GM21723 (cell line): ENCODE measurements at regions not wholly inside any gene's neighbourhood (a gene's known extent, or its start where the extent isn't known, plus 50 kb on each side); places are given as distances from the start of the nearest gene placed in this dataset.
"Not testable (repeated sequence)": the region's sequence is repeated elsewhere in the genome, so short reads cannot be mapped to it uniquely, and the experiment has no call there.

Experiments used
- ATAC-seq: cut with Tn5 transposase; IDR thresholded peaks from one replicate; pipeline ENCODE4 v1.9.1; 2021; ENCODE audit warnings: mild to moderate bottlenecking, moderate library complexity; ENCODE audit not compliant: unreplicated experiment

DNA sequence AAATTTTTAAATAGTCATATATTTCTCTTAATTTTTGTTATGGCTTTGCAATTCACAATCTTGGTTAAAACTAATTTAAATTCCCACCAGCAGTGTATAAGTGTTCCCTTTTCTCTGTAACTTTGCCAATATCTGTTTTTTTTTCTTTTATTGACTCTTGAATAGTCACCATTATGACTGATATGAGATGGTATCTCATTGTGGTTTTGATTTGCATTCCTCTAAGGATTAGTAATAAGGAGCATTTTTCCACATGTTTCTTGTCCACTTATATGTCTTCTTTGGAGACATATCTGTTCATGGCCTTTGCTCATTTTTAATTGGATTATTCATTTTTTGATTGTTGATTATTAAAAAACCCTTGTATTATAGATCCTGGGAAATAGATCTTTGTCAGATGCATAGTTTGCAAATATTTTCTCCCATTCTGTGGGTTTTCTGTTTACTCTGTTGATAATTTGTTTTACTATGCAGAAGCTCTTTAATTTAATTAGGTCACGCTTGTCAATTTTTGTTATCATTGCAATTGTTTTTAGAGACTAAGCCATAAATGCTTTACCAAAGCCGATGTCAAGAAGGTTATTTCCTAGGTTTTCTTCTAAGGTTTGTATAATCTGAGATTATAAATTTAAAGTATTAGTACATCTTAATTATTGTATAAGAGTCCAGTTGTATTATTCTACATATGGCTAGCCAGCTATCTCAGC is 610.9 kb downstream of the CHSY3 start:
- no peak for ATAC-seq

DNA sequence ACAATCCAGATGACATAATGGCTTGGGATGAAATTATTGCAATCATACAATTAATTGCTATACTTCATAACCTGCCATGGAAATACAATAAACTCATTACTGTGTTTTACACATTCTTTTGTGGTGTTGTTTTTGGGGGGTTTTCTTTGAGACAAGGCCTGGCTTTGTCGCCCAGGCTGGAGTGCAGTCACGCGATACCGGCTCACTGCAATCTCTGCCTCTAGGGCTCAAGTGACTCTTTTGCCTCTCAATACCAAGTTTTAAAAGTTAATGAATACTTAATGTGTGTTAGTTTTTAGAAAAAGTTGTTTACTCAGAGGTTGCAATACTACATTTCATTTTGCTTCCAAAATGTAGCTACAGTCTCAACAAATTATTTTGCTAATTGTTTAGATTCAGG is 598.4 kb downstream of the CHSY3 start:
- ATAC-seq, result no peak

DNA sequence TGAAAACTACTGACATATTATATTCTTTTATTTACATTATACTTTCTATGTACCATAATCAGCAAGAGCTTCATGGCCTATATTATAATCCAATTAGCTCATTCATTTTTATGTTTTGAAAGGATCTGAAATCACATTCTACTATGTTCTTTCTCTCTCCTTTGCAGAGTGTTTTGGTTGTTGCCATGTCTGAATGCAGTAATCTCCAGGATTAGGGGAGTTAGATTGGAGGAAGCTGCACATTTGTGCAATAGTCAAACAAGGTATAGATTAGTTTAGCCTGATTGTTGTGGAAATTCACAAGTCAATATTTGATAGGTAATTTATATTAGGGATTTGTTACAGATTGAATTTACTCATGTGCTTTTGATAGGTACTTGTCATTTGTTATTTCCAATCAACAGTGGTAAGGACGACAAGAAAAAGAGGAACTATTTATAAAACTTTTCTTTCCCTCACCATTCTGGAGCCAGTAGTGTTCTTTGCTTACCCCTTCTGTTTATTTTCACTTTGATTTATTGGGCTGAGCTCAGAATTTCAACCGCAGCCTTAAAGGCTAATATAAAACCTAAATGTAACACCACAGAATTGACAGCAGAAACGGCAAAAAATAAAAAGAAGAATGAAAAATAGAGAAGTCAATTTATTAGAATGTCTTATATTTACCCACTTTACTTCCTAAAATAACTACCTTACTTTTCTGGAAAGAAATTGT is 597.0 kb downstream of the CHSY3 start:
- ATAC-seq, result no peak

DNA sequence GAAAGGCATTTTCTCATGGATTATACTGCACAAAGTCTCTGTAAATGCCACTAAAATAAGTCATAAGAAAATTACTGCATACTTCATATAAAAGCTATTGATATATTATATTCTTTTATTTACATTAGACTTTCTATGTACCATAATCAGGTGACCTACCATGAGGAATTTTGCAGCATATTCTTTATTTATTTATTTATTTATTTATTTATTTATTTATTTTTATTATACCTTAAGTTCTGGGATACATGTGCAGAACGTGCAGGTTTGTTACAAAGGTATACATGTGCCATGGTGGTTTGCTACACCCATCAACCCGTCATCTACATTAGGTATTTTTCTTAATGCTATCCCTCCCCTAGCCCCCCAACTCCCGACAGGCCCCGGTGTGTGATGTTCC is 596.2 kb downstream of the CHSY3 start:
- ATAC-seq, result not testable (repeated sequence)

DNA sequence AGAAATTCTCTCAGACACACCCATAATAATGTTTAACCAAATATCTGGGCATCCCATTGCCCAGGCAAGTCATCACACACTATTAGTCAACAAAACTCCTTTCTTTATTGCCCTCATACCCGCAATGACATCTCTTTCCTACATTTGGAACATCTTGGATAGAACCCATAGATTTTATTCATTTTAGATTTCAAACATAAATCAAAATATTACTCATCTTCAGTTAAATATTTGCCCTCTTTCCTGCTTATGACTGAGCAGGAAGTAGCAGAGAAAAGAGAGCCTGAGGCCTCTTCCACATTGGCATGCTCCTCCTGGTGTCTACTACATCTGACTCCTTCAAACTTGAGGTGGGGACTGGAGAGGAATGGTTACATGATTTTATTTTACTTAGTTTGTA is 592.0 kb downstream of the CHSY3 start:
- no peak for ATAC-seq

DNA sequence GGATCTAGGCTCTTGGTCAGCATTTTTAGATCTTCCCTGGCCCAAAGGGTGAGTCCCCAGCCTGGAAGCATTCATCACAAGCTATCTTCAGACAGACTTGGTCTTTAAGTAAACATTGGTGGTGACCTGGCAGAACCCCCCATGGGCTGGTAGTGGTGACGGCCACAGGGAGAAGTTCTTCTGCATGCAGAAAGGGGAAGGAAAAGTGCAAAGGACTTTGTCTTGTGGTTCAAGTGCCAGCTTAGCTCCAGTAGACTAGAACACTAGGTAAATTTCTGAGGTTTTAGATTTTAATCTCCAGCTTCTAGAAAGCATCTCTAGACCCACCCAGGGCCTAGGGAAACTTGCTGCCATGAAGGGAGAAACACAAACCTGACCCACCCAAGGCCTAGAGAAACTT is 584.0 kb downstream of the CHSY3 start:
- no peak for ATAC-seq

DNA sequence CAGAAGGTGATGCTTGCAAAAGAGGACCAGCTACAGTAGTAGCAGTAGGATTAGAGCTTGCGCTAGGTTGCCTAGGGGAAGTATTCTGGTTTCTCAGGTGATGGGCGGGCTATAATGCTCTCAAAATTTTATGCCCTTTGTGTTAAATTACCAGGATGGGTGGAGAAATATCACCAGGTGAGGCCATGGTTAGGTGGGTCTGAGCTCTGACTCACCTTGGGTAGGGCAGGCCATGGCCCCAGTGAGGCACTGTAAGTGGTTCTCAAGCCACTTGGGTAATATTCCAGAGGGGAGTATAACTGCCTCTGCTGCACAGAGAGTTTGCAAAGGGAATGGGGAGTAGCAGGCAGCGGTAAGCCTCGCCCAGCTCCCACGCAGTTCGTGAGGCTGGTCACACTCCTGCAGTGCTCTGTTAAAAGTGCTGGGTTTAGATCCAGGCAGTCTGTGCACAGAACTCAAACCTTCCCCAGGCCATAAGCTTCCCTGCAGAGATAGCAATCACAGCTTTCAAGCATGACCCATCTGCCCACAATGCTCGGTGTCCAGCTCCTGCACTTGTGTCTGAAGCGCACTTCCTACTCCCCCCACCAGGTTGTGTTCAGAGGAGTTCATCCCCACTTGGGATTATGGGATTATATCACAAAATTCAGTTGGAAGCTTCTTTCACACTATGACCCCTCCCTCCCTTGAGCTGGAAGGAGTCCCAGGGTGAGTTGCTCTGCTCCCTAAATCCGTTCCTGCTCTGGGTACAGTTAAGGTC is 575.0 kb downstream of the CHSY3 start:
- ATAC-seq, result no peak

DNA sequence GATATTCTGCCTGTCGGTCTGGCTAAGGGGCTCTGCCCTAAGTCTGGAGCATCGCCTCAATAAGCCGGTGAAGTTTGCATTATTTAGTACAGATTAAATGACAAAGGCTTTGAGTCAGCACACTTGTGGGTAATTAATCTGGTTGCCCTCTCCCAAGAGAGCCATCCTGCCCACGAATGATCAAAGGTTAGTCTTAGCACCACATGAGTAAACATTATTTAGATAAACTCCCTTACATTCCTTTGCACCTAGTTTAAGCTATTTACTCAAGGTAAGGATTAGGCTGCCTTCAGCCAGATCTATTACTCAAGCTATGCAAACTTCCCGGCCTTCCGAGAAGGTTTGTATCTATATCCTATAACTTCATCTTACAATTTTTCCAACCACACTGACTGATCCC is 572.1 kb downstream of the CHSY3 start:
- no peak for ATAC-seq

DNA sequence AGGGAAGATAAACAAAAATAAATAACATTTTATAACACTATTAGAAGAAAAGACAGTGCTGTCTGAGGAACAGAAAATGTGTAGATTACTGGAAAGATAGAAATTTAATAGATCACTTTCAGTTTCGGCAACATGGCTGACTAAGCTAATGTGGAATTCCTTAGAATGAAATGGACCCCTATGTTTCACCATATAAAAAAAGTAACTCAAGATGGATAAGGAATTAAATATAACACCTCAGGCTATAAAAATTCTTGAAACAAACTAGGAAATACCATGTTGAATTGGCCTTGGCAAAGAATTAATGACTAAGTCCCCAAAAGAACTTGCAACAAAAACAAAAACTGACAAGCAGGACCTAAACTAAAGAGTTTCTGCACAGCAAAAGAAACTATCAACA is 558.3 kb downstream of the CHSY3 start:
- ATAC-seq, result no peak

DNA sequence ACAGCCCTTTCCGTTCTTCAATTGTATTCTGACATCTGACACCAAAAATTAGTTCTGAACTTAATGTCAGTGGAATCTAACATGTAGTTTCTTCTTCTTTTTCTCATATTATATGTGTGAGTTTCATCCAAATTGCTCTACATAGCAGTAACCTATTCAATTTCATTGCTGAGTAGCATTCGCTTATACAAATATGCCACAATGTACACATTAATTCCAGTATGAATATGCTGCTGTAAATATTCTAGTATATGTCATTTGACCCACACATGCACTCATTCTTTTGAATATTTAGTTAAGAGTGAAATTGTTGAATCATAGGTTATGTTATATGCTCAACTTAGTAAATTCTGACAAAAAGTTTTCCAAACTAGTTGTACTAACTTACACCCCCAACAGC is 550.9 kb downstream of the CHSY3 start:
- no peak for ATAC-seq

DNA sequence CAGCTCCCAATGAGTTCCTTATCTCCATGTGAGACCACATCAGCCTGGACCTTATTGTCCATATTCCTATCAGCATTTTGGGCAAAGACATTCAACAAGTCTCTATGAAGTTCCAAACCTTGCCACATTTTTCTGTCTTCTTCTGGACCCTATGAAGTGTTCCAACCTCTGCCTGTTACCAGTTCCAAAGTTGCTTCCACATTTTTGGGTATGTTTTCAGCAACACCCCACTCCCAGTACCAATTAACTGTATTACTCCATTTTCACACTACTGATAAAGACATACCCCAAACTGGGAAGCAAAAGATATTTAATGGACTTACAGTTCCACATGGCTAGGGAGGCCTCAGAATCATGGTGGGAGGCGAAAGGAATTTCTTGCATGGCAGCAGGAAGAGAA is 548.5 kb downstream of the CHSY3 start:
- no peak for ATAC-seq

DNA sequence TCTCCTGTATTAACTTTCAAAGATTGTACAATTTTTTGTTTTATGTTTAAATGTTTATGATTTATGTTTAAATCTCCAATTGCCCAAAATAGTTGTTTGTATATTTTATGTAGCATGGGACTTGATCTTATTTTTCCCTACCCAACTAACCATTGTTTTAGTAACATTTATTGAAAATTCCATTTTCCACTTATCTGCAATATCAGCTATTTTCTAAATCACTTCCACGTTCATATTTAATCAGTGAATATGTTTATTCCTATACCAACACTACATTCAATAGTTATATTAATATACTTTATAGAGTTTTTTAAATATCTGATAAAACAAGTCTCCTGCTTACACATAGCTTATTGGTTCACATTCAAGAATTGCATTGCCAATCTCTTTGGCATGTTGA is 532.2 kb downstream of the CHSY3 start:
- no peak for ATAC-seq

DNA sequence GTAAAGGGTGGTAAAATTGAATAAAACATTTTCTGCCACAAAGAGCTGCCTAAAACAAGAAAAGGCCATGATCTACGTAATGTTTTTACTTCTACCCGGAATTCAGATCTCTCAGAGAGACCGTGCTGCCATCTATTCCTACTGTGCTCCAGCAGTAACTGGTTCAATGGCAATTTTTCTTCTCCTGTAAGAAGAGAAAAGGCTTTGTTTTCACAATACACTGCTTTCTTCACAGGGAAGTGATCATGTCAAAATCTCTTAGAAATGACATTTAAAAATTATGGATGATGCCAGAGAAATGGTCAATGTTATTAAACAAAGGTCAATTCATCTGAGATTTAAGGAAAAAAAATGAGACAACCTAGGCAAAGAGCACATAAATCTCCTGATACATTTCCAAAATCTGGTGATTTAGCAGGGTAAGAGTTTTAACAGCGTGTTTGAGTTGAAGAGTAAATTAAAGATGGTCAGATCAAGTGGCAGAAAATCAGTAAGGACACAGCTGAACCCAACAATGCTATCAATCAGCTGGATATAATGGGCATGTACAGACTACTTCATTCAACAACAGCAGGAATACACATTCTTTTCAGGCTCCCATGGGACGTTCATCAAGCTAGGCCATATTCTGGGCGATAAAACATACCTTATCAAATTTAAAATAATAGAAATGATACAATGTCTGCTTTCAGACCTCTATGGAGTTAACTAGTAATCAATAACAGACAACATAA is 523.1 kb downstream of the CHSY3 start:
- no peak for ATAC-seq

DNA sequence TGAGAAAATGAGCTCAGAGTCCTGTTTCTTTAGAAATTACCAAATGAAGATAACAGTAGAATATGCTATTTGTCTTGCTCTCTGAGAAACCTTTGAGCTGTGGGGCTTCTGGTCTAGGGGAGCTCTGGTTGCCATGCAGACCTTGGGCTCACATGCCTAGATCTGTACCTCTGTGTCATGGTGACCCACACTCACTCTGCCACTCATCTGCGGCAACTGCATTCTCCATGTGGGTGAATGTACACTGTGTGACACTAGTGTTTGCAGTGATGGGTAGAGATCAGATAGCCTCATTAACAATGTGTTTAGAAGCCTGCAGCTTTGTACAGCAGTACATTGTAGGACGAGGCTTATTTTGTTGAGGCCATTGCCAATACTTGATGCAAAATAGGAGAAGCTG is 521.2 kb downstream of the CHSY3 start:
- ATAC-seq, result no peak

DNA sequence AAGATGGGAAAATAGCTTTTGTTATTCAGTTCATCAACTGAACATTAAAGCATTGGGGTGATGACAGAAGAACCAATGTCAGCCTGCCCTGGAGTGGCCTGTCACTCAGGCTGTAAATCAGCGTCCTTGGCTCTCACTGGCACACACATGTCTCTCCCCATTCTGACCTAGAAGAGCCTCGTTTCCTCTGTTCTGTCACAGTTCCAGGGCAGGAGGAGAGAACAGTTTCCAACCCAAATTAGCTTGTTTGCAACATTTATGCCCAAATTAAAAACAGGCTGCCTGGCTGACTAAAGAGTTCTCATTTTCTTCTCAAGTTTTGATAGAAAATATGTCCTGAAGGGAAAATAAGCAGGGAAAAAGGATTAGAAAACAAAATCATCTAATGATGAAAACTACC is 520.1 kb downstream of the CHSY3 start:
- ATAC-seq, result no peak

DNA sequence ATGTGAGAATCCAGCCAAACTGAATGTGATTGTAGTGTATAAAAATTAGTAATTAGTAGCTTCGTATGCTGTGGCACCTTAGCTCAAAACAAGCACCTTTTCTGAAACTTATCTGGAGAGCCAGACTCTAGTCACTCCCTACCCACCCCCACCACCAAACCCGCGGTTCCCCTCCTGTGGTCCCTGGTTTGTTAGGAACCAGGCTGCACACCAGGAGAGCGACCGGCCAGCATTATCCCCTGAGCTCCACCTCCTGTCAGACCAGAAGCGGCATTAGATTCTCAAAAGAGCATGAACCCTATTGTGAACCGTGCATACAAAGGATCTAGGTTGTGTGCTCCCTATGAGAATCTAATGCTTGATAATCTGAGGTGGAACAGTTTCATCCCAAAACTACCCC is 498.6 kb downstream of the CHSY3 start:
- no peak for ATAC-seq

DNA sequence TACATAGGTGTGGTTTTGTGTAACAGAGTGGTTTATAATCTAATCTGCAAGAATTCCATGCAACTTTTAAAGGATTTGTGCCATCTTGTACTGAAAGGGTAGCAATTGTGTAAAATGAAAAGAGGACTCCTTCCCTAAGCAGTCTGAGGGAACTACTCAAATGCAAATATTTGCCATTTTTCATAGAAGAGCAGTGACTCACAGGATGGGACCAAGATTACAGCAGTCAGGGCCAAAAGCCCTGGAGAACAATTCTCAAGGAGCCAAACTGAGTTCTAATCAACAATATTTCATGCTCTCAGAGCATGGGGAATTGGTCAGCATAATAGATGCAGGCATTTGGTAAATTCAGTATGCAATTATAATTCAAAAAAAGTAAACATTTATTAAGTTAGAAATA is 495.8 kb downstream of the CHSY3 start:
- ATAC-seq, result no peak

DNA sequence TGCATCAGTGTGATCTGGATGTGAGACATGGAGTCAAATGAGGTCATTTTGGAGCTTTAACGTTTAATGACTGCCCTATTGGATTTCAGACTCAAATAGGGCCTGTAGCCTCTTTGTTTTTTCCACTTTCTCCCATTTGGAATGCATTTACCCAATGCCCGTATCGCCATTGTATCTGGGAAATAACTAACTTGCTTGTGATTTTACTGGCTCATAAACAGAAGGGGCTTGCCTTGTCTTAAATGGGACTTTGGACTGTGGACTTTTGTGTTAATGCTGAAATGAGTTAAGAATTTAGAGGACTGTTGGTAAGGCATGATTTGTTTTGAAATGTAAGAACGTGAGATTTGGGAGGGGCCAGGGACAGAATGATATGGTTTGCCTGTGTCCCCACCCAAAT is 494.6 kb downstream of the CHSY3 start:
- ATAC-seq, result no peak

DNA sequence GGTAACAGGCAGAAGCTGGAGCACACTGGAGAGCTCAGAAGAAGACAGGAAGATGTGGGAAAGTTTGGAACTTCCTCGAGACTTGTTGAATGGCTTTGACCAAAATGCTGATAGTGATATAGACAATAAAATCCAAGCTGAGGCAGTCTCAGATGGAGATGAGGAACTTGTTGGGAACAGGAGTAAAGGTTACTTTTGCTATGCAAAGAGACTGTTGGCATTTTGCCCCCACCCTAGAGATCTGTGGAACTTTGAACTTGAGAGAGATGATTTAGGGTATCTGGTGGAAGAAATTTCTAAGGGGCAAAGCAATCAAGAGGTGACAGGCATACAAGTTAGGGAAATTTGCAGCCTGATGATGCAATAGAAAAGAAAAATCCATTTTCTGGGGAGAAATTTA is 493.5 kb downstream of the CHSY3 start:
- ATAC-seq, result not testable (repeated sequence)

DNA sequence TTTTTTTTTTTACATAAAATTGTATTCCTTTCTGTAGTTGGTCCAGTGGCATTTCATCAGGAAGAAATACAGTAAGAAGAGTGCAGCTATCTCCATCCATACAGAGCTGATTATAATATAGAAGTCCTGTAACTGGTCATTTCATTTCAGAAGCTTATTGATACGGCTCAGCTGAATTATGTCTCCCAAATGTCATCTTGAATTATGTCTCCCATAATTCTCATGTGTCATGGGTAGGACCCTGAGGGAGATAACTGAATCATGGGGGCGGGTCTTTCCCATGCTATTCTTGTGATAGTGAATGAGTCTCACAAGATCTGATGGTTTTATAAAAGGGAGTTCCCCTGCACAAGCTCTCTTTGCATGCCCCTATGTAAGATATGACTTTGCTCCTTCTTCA is 492.9 kb downstream of the CHSY3 start:
- ATAC-seq, result no peak

DNA sequence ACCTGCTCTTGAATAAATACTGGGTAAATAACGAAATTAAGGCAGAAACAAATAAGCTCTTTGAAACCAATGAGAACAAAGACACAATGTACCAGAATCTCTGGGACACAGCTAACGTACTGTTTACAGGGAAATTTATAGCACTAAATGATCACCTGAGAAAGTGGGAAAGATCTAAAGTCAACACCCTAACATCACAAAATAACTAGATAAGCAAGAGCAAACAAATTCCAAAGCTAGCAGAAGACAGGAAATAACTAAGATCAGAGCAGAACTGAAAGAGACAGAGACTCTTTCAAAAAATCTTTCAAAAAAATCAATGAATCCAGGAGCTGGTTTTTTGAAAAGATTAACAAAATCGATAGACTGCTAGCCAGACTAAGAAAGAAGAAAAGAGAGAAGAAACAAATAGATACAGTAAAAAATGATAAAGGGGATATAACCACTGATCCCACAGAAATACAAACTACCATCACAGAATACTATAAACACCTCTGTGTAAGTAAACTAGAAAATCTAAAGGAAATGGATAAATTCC is 487.5 kb downstream of the CHSY3 start:
- ATAC-seq, result not testable (repeated sequence)
